ENCODE measurements at regions not wholly inside any gene's neighbourhood (a gene's known extent, or its start where the extent isn't known, plus 50 kb on each side); places are given as distances from the start of the nearest gene placed in this dataset.

DNA sequence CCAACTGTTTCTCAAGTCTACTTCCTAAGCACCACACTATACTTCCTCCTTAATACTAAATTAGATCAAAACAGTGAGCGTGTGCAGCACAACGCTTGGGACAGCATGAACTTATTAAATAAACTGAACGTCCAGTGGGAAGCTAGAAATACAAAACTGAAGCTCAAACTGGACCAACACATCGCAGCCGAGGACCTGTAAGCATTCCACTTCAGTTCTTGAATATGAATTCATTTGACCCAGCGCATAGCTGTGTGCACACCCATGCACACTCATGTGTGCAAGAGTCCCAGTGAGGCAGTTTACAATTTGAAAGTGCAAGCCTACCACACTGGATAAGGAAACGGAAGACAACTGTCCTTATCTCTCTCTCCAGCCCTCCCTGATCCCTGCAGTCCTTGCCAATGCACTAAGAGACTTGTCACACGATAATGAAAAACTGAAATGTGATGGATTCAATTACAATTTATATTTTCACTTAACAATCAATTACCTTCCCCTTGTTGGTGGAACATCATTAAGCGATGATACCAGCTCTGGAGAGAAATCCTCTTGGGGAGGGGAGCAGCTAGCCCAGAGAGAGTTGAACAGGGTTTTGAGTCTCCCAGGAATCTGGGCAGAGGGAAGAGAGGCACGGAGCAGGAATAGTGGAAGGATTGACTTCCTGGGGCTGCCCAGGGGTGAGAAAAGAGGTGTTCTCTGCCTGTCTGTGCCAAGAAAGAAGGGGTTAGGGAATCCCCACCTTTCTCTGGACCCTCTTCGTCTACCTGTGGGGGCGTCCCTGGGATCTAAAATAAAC lies 186.5 kb upstream of the KLHL29 start:
- TF ChIP-seq, protein P1, sequence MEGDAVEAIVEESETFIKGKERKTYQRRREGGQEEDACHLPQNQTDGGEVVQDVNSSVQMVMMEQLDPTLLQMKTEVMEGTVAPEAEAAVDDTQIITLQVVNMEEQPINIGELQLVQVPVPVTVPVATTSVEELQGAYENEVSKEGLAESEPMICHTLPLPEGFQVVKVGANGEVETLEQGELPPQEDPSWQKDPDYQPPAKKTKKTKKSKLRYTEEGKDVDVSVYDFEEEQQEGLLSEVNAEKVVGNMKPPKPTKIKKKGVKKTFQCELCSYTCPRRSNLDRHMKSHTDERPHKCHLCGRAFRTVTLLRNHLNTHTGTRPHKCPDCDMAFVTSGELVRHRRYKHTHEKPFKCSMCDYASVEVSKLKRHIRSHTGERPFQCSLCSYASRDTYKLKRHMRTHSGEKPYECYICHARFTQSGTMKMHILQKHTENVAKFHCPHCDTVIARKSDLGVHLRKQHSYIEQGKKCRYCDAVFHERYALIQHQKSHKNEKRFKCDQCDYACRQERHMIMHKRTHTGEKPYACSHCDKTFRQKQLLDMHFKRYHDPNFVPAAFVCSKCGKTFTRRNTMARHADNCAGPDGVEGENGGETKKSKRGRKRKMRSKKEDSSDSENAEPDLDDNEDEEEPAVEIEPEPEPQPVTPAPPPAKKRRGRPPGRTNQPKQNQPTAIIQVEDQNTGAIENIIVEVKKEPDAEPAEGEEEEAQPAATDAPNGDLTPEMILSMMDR (IDR thresholded peaks at IDR 0.05; ENCODE audit: low read depth, low read length), result no peak
- no peak for TF ChIP-seq EZH2phosphoT487 (IDR thresholded peaks at IDR 0.05; ENCODE audit: low read depth)
